Breast epithelium (tissue), 4 donors: ENCODE measurements at regions not wholly inside any gene's neighbourhood (a gene's known extent, or its start where the extent isn't known, plus 50 kb on each side); places are given as distances from the start of the nearest gene placed in this dataset.
A peak's percentile ranks its signal among the peaks of the same experiment; 100 is the strongest.

Experiments used
- DNase-seq, 2 donors: peaks; one replicate each; pipeline ENCODE4 v3.0.0-alpha.2; 2019; ENCODE audit warnings: low spot score in 2 of 2
- H3K27ac ChIP-seq, 2 donors: fragments of 200-600 bp; sonication (generic) in 1 of 2; one replicate each; pipeline ENCODE4 v1.5.1; 2016 to 2019; ENCODE audit warnings: mild to moderate bottlenecking in 1 of 2
- H3K27me3 ChIP-seq, 2 donors: fragments of 200-600 bp; sonication (generic) in 1 of 2; one replicate each; pipeline versions ENCODE4 v1.5.1 to v1.6.0; 2017 to 2019; ENCODE audit warnings: control low read depth in 1 of 2, mild to moderate bottlenecking in 1 of 2
- H3K36me3 ChIP-seq: fragments of 200-600 bp; one replicate; pipeline ENCODE4 v1.5.1; 2019
- H3K4me1 ChIP-seq, 2 donors: fragments of 200-600 bp; sonication (generic); one replicate each; pipeline ENCODE4 v1.5.1; 2016 to 2019; ENCODE audit warnings: control low read depth in 1 of 2
- H3K4me3 ChIP-seq, 3 donors: fragments of 200-600 bp; sonication (generic); 1 replicate in 2 of 3; 2 replicates in 1 of 3; pipeline ENCODE4 v1.5.1; 2016 to 2019; ENCODE audit warnings: mild to moderate bottlenecking in 3 of 3, moderate library complexity in 2 of 3
- H3K9me3 ChIP-seq, 2 donors: fragments of 200-600 bp; sonication (generic) in 1 of 2; one replicate each; pipeline ENCODE4 v1.5.1; 2016 to 2019; ENCODE audit warnings: control low read depth in 1 of 2
- POLR2A ChIP-seq: fragments of 450-650 bp; IDR thresholded peaks from one replicate; pipeline ENCODE4 v1.6.1; 2016; ENCODE audit warnings: antibody characterized with exemption, mild to moderate bottlenecking, moderate library complexity
- POLR2AphosphoS5 ChIP-seq, 3 donors: sonication (generic); formaldehyde crosslinking; IDR thresholded peaks; one replicate each; pipeline ENCODE4 v1.6.1; 2017; ENCODE audit warnings: antibody characterized with exemption in 3 of 3
- intact Hi-C: fragments of 100-400 bp; cut with DNase I; formaldehyde crosslinking; loops from one replicate; pipeline ENCODE4 v1.15.1; 2023; ENCODE audit warnings: low total_unique reads
- TF ChIP-seq, protein P1 (sequence below), 3 donors: fragments of 450-650 bp; IDR thresholded peaks; one replicate each; pipeline ENCODE4 v1.5.1; 2016 to 2017; ENCODE audit warnings: antibody characterized with exemption in 3 of 3, mild to moderate bottlenecking in 3 of 3, moderate library complexity in 3 of 3

DNA sequence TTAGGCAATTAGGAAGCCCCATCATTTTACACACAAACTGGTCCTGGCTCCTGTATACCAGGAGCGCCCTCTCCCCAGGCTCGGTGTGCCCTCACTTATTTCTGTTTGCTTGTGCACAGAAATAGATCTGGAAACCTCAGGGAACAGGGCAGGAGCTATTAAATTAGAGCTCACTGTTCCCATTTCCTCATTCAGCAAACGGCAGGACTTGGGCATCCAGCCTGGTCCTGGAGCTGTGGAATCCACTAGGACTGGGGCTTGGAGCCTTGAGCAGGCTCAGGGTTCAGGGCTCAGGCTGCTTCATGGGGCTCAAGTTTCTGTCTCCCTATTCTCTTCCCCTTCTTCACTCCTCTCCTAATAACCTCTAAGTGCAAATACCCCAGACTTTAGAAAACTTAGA, 91.3 kb downstream of the VCPKMT start:
- Histone ChIP-seq H3K9me3 (peaks cover 7 to 8% of the 10 kb centered on the region in 2 donors), H3K36me3 (no peaks in the 10 kb centered on the region), H3K27me3 (no peaks in the 10 kb centered on the region), H3K27ac (peak overlapping the region; percentile 88 to 94), H3K4me1 (peaks cover 0 to 3% of the 10 kb centered on the region in 2 donors), H3K4me3 (no peak overlapping the region)
- TF ChIP-seq, protein P1, sequence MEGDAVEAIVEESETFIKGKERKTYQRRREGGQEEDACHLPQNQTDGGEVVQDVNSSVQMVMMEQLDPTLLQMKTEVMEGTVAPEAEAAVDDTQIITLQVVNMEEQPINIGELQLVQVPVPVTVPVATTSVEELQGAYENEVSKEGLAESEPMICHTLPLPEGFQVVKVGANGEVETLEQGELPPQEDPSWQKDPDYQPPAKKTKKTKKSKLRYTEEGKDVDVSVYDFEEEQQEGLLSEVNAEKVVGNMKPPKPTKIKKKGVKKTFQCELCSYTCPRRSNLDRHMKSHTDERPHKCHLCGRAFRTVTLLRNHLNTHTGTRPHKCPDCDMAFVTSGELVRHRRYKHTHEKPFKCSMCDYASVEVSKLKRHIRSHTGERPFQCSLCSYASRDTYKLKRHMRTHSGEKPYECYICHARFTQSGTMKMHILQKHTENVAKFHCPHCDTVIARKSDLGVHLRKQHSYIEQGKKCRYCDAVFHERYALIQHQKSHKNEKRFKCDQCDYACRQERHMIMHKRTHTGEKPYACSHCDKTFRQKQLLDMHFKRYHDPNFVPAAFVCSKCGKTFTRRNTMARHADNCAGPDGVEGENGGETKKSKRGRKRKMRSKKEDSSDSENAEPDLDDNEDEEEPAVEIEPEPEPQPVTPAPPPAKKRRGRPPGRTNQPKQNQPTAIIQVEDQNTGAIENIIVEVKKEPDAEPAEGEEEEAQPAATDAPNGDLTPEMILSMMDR (IDR thresholded peaks at IDR 0.05) = no peak
- TF ChIP-seq POLR2AphosphoS5 (IDR thresholded peaks at IDR 0.05) (no peak), POLR2A (no peak)
- intact Hi-C loops = no loop called here
- DNase-seq = no peak

DNA sequence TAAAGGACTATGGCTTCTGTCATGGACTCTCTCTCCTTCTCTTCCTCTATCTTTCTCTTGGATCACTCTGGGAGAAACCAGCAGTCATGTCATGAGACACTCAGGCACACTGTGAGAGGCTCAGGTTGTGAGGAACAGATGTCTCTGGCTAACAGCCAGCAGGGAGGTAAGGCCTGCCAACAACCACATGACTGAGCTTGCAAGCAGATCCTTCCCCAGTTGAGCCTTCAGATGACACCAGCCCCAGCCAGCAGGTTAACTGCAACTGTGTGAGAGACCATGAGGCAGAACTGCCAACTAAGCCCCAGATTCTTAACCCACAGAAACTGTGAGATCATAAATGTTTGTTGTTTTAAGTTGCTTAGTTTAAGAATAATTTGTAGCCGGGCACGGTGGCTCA, 90.6 kb downstream of the VCPKMT start:
- DNase-seq = no peak
- Histone ChIP-seq H3K4me1 (peaks cover 0 to 3% of the 10 kb centered on the region in 2 donors), H3K27ac (peak overlapping the region; percentile 68 to 94), H3K4me3 (no peak overlapping the region), H3K9me3 (peaks cover 5 to 7% of the 10 kb centered on the region in 2 donors), H3K36me3 (no peaks in the 10 kb centered on the region), H3K27me3 (no peaks in the 10 kb centered on the region)
- intact Hi-C loops = no loop called here
- no peak for TF ChIP-seq POLR2AphosphoS5 (IDR thresholded peaks at IDR 0.05)
- TF ChIP-seq, protein P1 (IDR thresholded peaks at IDR 0.05) = no peak
- no peak for TF ChIP-seq POLR2A

DNA sequence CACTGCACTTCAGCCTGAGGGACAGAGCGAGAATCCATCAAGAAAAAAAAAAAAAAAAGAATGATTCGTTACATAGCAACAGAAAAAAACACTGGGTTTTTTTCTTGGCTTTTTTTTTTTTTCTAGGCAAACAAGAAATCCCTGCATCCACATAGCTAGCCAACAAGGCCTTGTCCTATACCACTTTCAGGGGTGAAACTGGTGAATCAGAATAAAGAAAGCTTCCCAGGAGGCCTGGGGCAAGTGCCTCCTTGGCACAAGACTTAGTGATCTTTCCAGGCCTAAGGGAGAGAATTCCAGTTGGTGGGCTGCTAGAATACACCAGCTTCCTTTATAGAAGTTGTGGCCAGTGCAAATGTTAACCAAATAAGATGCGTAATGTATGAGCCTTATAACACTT, 90.0 kb downstream of the VCPKMT start:
- TF ChIP-seq, protein P1 (IDR thresholded peaks at IDR 0.05) = no peak
- TF ChIP-seq POLR2A (no peak), POLR2AphosphoS5 (IDR thresholded peaks at IDR 0.05) (no peak)
- H3K36me3 ChIP-seq = no peaks in the 10 kb centered on the region
- peaks cover 0 to 3% of the 10 kb centered on the region in 2 donors for H3K4me1 ChIP-seq
- H3K27ac ChIP-seq = peak overlapping the region; percentile 76 to 94
- no peaks in the 10 kb centered on the region for H3K27me3 ChIP-seq
- no peak for DNase-seq
- peaks cover 5 to 7% of the 10 kb centered on the region in 2 donors for H3K9me3 ChIP-seq
- H3K4me3 ChIP-seq = no peak overlapping the region
- intact Hi-C loops = no loop called here

DNA sequence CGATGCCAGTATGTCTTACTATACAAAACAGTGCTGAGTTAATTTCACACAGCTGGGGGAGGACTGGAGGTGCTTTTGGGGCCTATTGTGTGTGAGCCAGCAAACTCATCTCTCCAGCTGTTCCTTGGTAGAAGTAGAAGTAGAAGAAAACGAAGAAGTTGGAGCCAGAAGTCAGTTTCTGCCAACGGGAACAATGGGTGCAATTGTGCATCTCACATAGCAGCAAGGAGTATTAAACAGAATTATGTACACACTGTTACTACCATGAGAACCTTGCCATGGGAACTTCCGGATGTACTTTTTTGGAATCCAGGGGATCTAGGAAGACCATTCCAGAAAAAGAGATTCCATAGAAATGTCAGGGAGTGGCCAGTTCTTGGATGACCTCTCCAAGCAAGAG, 88.6 kb downstream of the VCPKMT start:
- intact Hi-C loops = no loop called here
- TF ChIP-seq POLR2AphosphoS5 (IDR thresholded peaks at IDR 0.05) = peak in 1 of 3 donors; percentile 52
- TF ChIP-seq POLR2A = no peak
- TF ChIP-seq, protein P1 (IDR thresholded peaks at IDR 0.05) = no peak
- H3K9me3 ChIP-seq = peaks cover 5 to 7% of the 10 kb centered on the region in 2 donors
- peak overlapping the region; percentile 76 to 94 for H3K27ac ChIP-seq
- peak in 1 of 2 donors; percentile 87 for DNase-seq
- H3K36me3 ChIP-seq = no peaks in the 10 kb centered on the region
- H3K4me1 ChIP-seq = peaks cover 0 to 3% of the 10 kb centered on the region in 2 donors
- no peak overlapping the region for H3K4me3 ChIP-seq
- H3K27me3 ChIP-seq = no peaks in the 10 kb centered on the region

DNA sequence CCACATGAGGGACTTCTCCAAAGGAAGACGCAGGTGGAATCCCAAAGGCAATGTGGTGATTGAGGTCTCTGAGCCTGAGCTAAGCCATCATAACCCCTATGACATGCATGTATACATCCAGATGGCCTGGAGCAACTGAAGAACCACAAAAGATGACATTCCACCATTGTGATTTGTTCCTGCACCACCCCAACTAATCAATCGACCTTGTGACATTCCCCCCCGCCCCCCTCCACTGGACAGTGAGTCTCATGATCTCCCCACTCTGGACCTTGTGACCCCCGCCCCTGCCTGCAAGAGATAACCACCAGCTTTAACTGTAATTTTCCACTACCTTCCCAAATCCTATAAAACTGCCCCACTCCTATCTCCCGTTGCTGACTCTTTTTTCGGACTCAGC, 87.9 kb downstream of the VCPKMT start:
- intact Hi-C loops = no loop called here
- Histone ChIP-seq H3K36me3 (no peaks in the 10 kb centered on the region), H3K4me3 (no peak overlapping the region), H3K27me3 (no peaks in the 10 kb centered on the region), H3K9me3 (peaks cover 5 to 7% of the 10 kb centered on the region in 2 donors), H3K27ac (peak overlapping the region; percentile 70 to 94), H3K4me1 (peaks cover 0 to 3% of the 10 kb centered on the region in 2 donors)
- DNase-seq = no peak
- TF ChIP-seq, protein P1 (IDR thresholded peaks at IDR 0.05) = no peak
- TF ChIP-seq POLR2AphosphoS5 (IDR thresholded peaks at IDR 0.05) = no peak
